DMS79 treated with DMSO at 0.1 percent for 48 hours (cell line): ENCODE measurements at regions not wholly inside any gene's neighbourhood (a gene's known extent, or its start where the extent isn't known, plus 50 kb on each side); places are given as distances from the start of the nearest gene placed in this dataset.

Experiments used
- DNase-seq: peaks from one replicate; lab custom pipeline; 2025; lab: John Stamatoyannopoulos, UW

GRCh38 chr6:95142661-95143335, 434.5 kb upstream of the MANEA start:
- DNase-seq, result no peak

GRCh38 chr6:95143408-95144180, 433.7 kb upstream of the MANEA start:
- no peak for DNase-seq

- DNase-seq, result no peak
Measured at GRCh38 chr6:95145457-95145856, 431.9 kb upstream of the MANEA start.

GRCh38 chr6:95159557-95159956, 417.8 kb upstream of the MANEA start:
- no peak for DNase-seq

- DNase-seq, result no peak
Measured at GRCh38 chr6:95169775-95170174, 407.6 kb upstream of the MANEA start.

- DNase-seq, result no peak
Measured at GRCh38 chr6:95175927-95176675, 401.2 kb upstream of the MANEA start.

GRCh38 chr6:95185874-95186273, 391.5 kb upstream of the MANEA start:
- DNase-seq, result no peak

GRCh38 chr6:95186710-95187109, 390.6 kb upstream of the MANEA start:
- DNase-seq, result no peak

- DNase-seq, result no peak
Measured at GRCh38 chr6:95197590-95197989, 379.7 kb upstream of the MANEA start.

GRCh38 chr6:95203153-95203754, 374.1 kb upstream of the MANEA start:
- DNase-seq, result no peak

GRCh38 chr6:95204178-95204577, 373.2 kb upstream of the MANEA start:
- no peak for DNase-seq

- DNase-seq, result no peak
Measured at GRCh38 chr6:95208621-95209020, 368.7 kb upstream of the MANEA start.

GRCh38 chr6:95209074-95209473, 368.3 kb upstream of the MANEA start:
- no peak for DNase-seq

GRCh38 chr6:95216555-95216954, 360.8 kb upstream of the MANEA start:
- no peak for DNase-seq

- DNase-seq, result peak; percentile 9
Measured at GRCh38 chr6:95227351-95227750, 350.0 kb upstream of the MANEA start.

- no peak for DNase-seq
Measured at GRCh38 chr6:95228636-95229035, 348.7 kb upstream of the MANEA start.

GRCh38 chr6:95230071-95230740, 347.1 kb upstream of the MANEA start:
- DNase-seq, result no peak

GRCh38 chr6:95231416-95231815, 345.9 kb upstream of the MANEA start:
- DNase-seq, result no peak

GRCh38 chr6:95232446-95232845, 344.9 kb upstream of the MANEA start:
- DNase-seq, result no peak

- no peak for DNase-seq
Measured at GRCh38 chr6:95233879-95234278, 343.5 kb upstream of the MANEA start.

GRCh38 chr6:95240514-95240913, 336.8 kb upstream of the MANEA start:
- DNase-seq, result no peak

- DNase-seq, result no peak
Measured at GRCh38 chr6:95242560-95242959, 334.8 kb upstream of the MANEA start.
